HCT116 (cell line): ENCODE measurements at regions not wholly inside any gene's neighbourhood (a gene's known extent, or its start where the extent isn't known, plus 50 kb on each side); places are given as distances from the start of the nearest gene placed in this dataset.

Source experiments
- ATAC-seq: fragments of 200-7000 bp; cut with Tn5 transposase; 2 replicates; pipeline ENCODE4 v1.9.1; 2020; ENCODE audit warnings: mild to moderate bottlenecking, moderate library complexity
- BruUV-seq: library from RNA; stranded (reverse); fragments of 400-500 nt; replicated peaks from 2 replicates; lab custom pipeline; 2021; lab: Mats Ljungman, UMichigan
- CTCF ChIA-PET: fragments of 300-600 bp; sonication (Branson Sonifier 250); formaldehyde crosslinking; loops from one replicate; lab custom pipeline; 2021; ENCODE audit warnings: antibody characterized with exemption; lab: Charles Lee
- POLR2A ChIA-PET: fragments of 300-600, 350-600 bp; sonication (Branson Sonifier 250); formaldehyde crosslinking; loops from one replicate; lab custom pipeline; 2021; ENCODE audit warnings: antibody characterized with exemption; lab: Charles Lee
- RAD21 ChIA-PET, 2 experiments: fragments of 300-600 bp; sonication (Branson Sonifier 250); formaldehyde crosslinking; loops; one replicate each; lab custom pipeline; 2023; ENCODE audit warnings: low total read pairs in 2 of 2; ENCODE audit not compliant: uncharacterized antibody in 2 of 2, unreplicated experiment in 2 of 2, low non-redundant PET in 1 of 2; lab: Charles Lee
- DNase-seq: peaks from one replicate; pipeline ENCODE4 v3.0.0-alpha.2; 2010; ENCODE audit warnings: low read depth, low spot score
- H2AFZ ChIP-seq: fragments of 200-600 bp; shearing (Covaris generic), sonication (generic); 2 replicates; pipeline ENCODE4 v1.6.1; 2017; ENCODE audit warnings: low read depth, mixed run types, mixed read lengths, antibody characterized with exemption, low read length; ENCODE audit not compliant: poor library complexity, severe bottlenecking
- H3K27ac ChIP-seq: 2 replicates; pipeline ENCODE4 v1.5.1; 2012; ENCODE audit warnings: low read depth, low read length
- H3K27me3 ChIP-seq: fragments of 200-600 bp; sonication (generic); 2 replicates; pipeline ENCODE4 v1.6.1; 2016; ENCODE audit warnings: mixed run types, low read length, mixed read lengths; ENCODE audit not compliant: insufficient read depth
- H3K36me3 ChIP-seq, 2 experiments: fragments of 200-500 bp in 1 of 2; fragments of 200-600 bp in 1 of 2; sonication (Bioruptor generic) in 1 of 2; sonication (generic) in 1 of 2; 2 replicates each; pipeline versions ENCODE4 v1.5.1 to v1.6.1; 2014 to 2016; ENCODE audit warnings: low read length in 2 of 2, inconsistent platforms in 1 of 2, mixed read lengths in 1 of 2, mixed run types in 1 of 2; ENCODE audit not compliant: insufficient read depth in 2 of 2, control insufficient read depth in 1 of 2
- H3K4me1 ChIP-seq, 2 experiments: fragments of 200-600 bp in 1 of 2; sonication (generic) in 1 of 2; 2 replicates each; pipeline versions ENCODE4 v1.5.1 to v1.6.1; 2012 to 2017; ENCODE audit warnings: low read length in 2 of 2, inconsistent platforms in 1 of 2, mild to moderate bottlenecking in 1 of 2, mixed read lengths in 1 of 2, mixed run types in 1 of 2, moderate library complexity in 1 of 2; ENCODE audit not compliant: insufficient read depth in 2 of 2, control insufficient read depth in 1 of 2
- H3K4me2 ChIP-seq: fragments of 200-600 bp; sonication (generic); 2 replicates; pipeline ENCODE4 v1.6.1; 2017; ENCODE audit warnings: mixed run types, low read length, mixed read lengths
- H3K4me3 ChIP-seq, 2 experiments: fragments of 200-600 bp in 1 of 2; sonication (generic) in 1 of 2; replicated peaks in 1 of 2; 2 replicates each; pipeline ENCODE4 v1.5.1; 2011 to 2016; ENCODE audit warnings: low read length in 2 of 2, control low read depth in 1 of 2, low read depth in 1 of 2, mild to moderate bottlenecking in 1 of 2, mixed read lengths in 1 of 2, mixed run types in 1 of 2
- H3K79me2 ChIP-seq: fragments of 200-600 bp; sonication (generic); 2 replicates; pipeline ENCODE4 v1.6.1; 2017; ENCODE audit warnings: mild to moderate bottlenecking, mixed run types, low read length, moderate library complexity, mixed read lengths; ENCODE audit not compliant: insufficient read depth
- H3K9ac ChIP-seq: fragments of 200-600 bp; sonication (generic); 2 replicates; pipeline ENCODE4 v1.6.1; 2016; ENCODE audit warnings: low read length, mixed read lengths
- H3K9me2 ChIP-seq: fragments of 200-600 bp; sonication (generic), shearing (Covaris generic); 2 replicates; pipeline ENCODE4 v1.6.1; 2017; ENCODE audit warnings: mixed run types, mild to moderate bottlenecking, moderate library complexity; ENCODE audit not compliant: insufficient read depth
- H3K9me3 ChIP-seq, 2 experiments: fragments of 200-500 bp in 1 of 2; fragments of 200-600 bp in 1 of 2; sonication (Bioruptor generic) in 1 of 2; sonication (generic) in 1 of 2; 2 replicates each; pipeline ENCODE4 v1.6.1; 2014 to 2017; ENCODE audit warnings: low read length in 2 of 2, mixed read lengths in 2 of 2, inconsistent platforms in 1 of 2, low read depth in 1 of 2, mild to moderate bottlenecking in 1 of 2, mixed run types in 1 of 2, moderate library complexity in 1 of 2; ENCODE audit not compliant: control insufficient read depth in 1 of 2, insufficient read depth in 1 of 2
- H4K20me1 ChIP-seq: fragments of 200-600 bp; sonication (generic), shearing (Covaris generic); 2 replicates; pipeline ENCODE4 v1.6.1; 2017; ENCODE audit warnings: mixed run types, mild to moderate bottlenecking, moderate library complexity; ENCODE audit not compliant: insufficient read depth
- CBX3 ChIP-seq: IDR thresholded peaks from 2 replicates; pipeline ENCODE4 v1.6.1; 2012; ENCODE audit warnings: low read depth
- CEBPB ChIP-seq: IDR thresholded peaks from 2 replicates; pipeline ENCODE4 v1.6.1; 2012; ENCODE audit warnings: low read depth
- EZH2 ChIP-seq: fragments of 200-600 bp; sonication (generic); IDR thresholded peaks from 2 replicates; pipeline ENCODE4 v1.6.1; 2017; ENCODE audit warnings: antibody characterized with exemption, mixed run types
- EZH2phosphoT487 ChIP-seq: fragments of 200-600 bp; IDR thresholded peaks from 2 replicates; pipeline ENCODE4 v1.6.1; 2018; ENCODE audit warnings: antibody characterized with exemption, borderline replicate concordance
- JUND ChIP-seq: IDR thresholded peaks from 2 replicates; pipeline ENCODE4 v1.6.1; 2012
- POLR2AphosphoS5 ChIP-seq: IDR thresholded peaks from 2 replicates; pipeline ENCODE4 v1.6.1; 2011; ENCODE audit warnings: mild to moderate bottlenecking, low read depth, low read length, moderate library complexity
- REST ChIP-seq: IDR thresholded peaks from 2 replicates; pipeline ENCODE4 v1.6.1; 2012; ENCODE audit warnings: low read depth
- SP1 ChIP-seq: IDR thresholded peaks from 2 replicates; pipeline ENCODE4 v1.6.1; 2012; ENCODE audit warnings: low read depth
- SRF ChIP-seq: IDR thresholded peaks from 2 replicates; pipeline ENCODE4 v1.6.1; 2012; ENCODE audit warnings: low read depth
- TCF7L2 ChIP-seq: IDR thresholded peaks from 2 replicates; pipeline ENCODE4 v1.7.0; 2011; ENCODE audit warnings: borderline replicate concordance, inconsistent platforms; ENCODE audit not compliant: insufficient read depth, insufficient read length; ENCODE audit errors: extremely low read depth
- YY1 ChIP-seq: IDR thresholded peaks from 2 replicates; pipeline ENCODE4 v1.6.1; 2011; ENCODE audit warnings: low read length, low read depth, moderate library complexity, mild to moderate bottlenecking; ENCODE audit not compliant: insufficient replicate concordance; ENCODE audit errors: extremely low read depth
- ZFX ChIP-seq: fragments of 450-650 bp; IDR thresholded peaks from 2 replicates; pipeline ENCODE4 v1.6.1; 2017
- intact Hi-C: fragments of 100-400 bp; cut with micrococcal nuclease; formaldehyde crosslinking; loops from 2 replicates; pipeline ENCODE4 v1.10.0; 2022
- TF ChIP-seq, protein P1 (sequence below): IDR thresholded peaks from 2 replicates; pipeline ENCODE4 v1.6.1; 2011; ENCODE audit warnings: mild to moderate bottlenecking, low read length, moderate library complexity; ENCODE audit not compliant: insufficient replicate concordance; ENCODE audit errors: extremely low read depth

GRCh38 chr5:112006721-112007120, 249.7 kb upstream of the NREP start:
- H3K4me2 ChIP-seq: no peak overlapping the region
- TF ChIP-seq SRF: no peak
- no peak for TF ChIP-seq EZH2phosphoT487
- no peak for TF ChIP-seq TCF7L2
- TF ChIP-seq SP1: no peak
- no peak for TF ChIP-seq REST
- no peak for TF ChIP-seq CBX3
- no peak for TF ChIP-seq JUND
- TF ChIP-seq, protein P1, sequence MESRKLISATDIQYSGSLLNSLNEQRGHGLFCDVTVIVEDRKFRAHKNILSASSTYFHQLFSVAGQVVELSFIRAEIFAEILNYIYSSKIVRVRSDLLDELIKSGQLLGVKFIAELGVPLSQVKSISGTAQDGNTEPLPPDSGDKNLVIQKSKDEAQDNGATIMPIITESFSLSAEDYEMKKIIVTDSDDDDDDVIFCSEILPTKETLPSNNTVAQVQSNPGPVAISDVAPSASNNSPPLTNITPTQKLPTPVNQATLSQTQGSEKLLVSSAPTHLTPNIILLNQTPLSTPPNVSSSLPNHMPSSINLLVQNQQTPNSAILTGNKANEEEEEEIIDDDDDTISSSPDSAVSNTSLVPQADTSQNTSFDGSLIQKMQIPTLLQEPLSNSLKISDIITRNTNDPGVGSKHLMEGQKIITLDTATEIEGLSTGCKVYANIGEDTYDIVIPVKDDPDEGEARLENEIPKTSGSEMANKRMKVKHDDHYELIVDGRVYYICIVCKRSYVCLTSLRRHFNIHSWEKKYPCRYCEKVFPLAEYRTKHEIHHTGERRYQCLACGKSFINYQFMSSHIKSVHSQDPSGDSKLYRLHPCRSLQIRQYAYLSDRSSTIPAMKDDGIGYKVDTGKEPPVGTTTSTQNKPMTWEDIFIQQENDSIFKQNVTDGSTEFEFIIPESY: no peak
- no peak for TF ChIP-seq POLR2AphosphoS5
- TF ChIP-seq ZFX: no peak
- TF ChIP-seq EZH2: no peak
- no peak for TF ChIP-seq YY1
- no peak for TF ChIP-seq CEBPB
- no peaks in the 10 kb centered on the region for H4K20me1 ChIP-seq
- POLR2A ChIA-PET: no interaction called here
- H3K27me3 ChIP-seq: no peaks in the 10 kb centered on the region
- no peak overlapping the region for H3K27ac ChIP-seq
- ATAC-seq: no peak
- no TSS peak for BruUV-seq
- no peak overlapping the region for H3K9ac ChIP-seq
- CTCF ChIA-PET: no interaction called here
- H2AFZ ChIP-seq: no peak overlapping the region
- no peaks in the 10 kb centered on the region for H3K79me2 ChIP-seq
- H3K4me1 ChIP-seq: no peaks in the 10 kb centered on the region
- no peaks in the 10 kb centered on the region for H3K9me3 ChIP-seq
- no peaks in the 10 kb centered on the region for H3K36me3 ChIP-seq
- RAD21 ChIA-PET: no interaction called here
- DNase-seq: no peak
- intact Hi-C loops: no loop called here
- no peaks in the 10 kb centered on the region for H3K9me2 ChIP-seq
- no peak overlapping the region for H3K4me3 ChIP-seq
